IMR-90 (cell line): ENCODE measurements at regions not wholly inside any gene's neighbourhood (a gene's known extent, or its start where the extent isn't known, plus 50 kb on each side); places are given as distances from the start of the nearest gene placed in this dataset.

Source experiments
- ATAC-seq: fragments of 200-7000 bp; cut with Tn5 transposase; 2 replicates; pipeline ENCODE4 v1.9.1; 2020; ENCODE audit warnings: low read depth, mild to moderate bottlenecking, moderate library complexity
- BruUV-seq: library from RNA; stranded (reverse); fragments of 400-500 nt; replicated peaks from 2 replicates; lab custom pipeline; 2021; lab: Mats Ljungman, UMichigan
- CTCF ChIA-PET: fragments of 300-600 bp; formaldehyde crosslinking; extraction: SDS; loops from one replicate; lab custom pipeline; 2021; ENCODE audit warnings: antibody characterized with exemption; lab: Yijun Ruan, JAX
- POLR2A ChIA-PET: fragments of 300-600 bp; sonication (Branson Sonifier 250); formaldehyde crosslinking; loops from one replicate; lab custom pipeline; 2022; ENCODE audit warnings: antibody characterized with exemption; ENCODE audit not compliant: unreplicated experiment; lab: Charles Lee
- DNase-seq: peaks from one replicate; pipeline ENCODE4 v3.0.0; 2013
- H2AFZ ChIP-seq: replicated peaks from 2 replicates; pipeline ENCODE3; 2013; ENCODE audit warnings: low read length, mild to moderate bottlenecking; ENCODE audit not compliant: poor library complexity
- H2AK5ac ChIP-seq: 2 replicates; pipeline ENCODE4 v1.6.1; 2013; ENCODE audit warnings: low read depth, low read length, inconsistent platforms
- H2AK9ac ChIP-seq: replicated peaks from 2 replicates; pipeline ENCODE3; 2013; ENCODE audit warnings: mild to moderate bottlenecking, low read depth, low read length, moderate library complexity; ENCODE audit not compliant: poor library complexity
- H2BK120ac ChIP-seq: 2 replicates; pipeline ENCODE4 v1.6.1; 2013; ENCODE audit warnings: low read depth, low read length, inconsistent platforms
- H2BK15ac ChIP-seq: 3 replicates; pipeline ENCODE4 v1.6.1; 2013; ENCODE audit warnings: low read depth, low read length, inconsistent platforms
- H2BK20ac ChIP-seq: 2 replicates; pipeline ENCODE4 v1.6.1; 2013; ENCODE audit warnings: low read depth, mild to moderate bottlenecking, inconsistent platforms, low read length, moderate library complexity
- H2BK5ac ChIP-seq: 2 replicates; pipeline ENCODE4 v1.6.1; 2013; ENCODE audit warnings: mild to moderate bottlenecking, low read depth, low read length, inconsistent platforms; ENCODE audit not compliant: poor library complexity, severe bottlenecking
- H3K14ac ChIP-seq: replicated peaks from 2 replicates; pipeline ENCODE4 v1.6.1; 2013; ENCODE audit warnings: low read depth, low read length, inconsistent platforms
- H3K18ac ChIP-seq: 2 replicates; pipeline ENCODE4 v1.6.1; 2013; ENCODE audit warnings: low read depth, low read length, control low read depth
- H3K23ac ChIP-seq: 2 replicates; pipeline ENCODE4 v1.6.1; 2013; ENCODE audit warnings: low read depth, low read length, inconsistent platforms
- H3K27ac ChIP-seq: 2 replicates; pipeline ENCODE4 v1.5.1; 2013; ENCODE audit warnings: mild to moderate bottlenecking, control low read depth, low read length; ENCODE audit not compliant: insufficient read depth
- H3K27me3 ChIP-seq: 2 replicates; pipeline ENCODE4 v1.6.1; 2013; ENCODE audit warnings: low read length; ENCODE audit not compliant: control insufficient read depth, insufficient read depth
- H3K36me3 ChIP-seq: 2 replicates; pipeline ENCODE4 v1.6.1; 2013; ENCODE audit warnings: low read length, mixed read lengths; ENCODE audit not compliant: control insufficient read depth, insufficient read depth
- H3K4ac ChIP-seq: 2 replicates; pipeline ENCODE4 v1.6.1; 2013; ENCODE audit warnings: low read depth, low read length, inconsistent platforms
- H3K4me1 ChIP-seq: 2 replicates; pipeline ENCODE4 v1.6.1; 2013; ENCODE audit warnings: low read length, mixed read lengths; ENCODE audit not compliant: control insufficient read depth, insufficient read depth
- H3K4me2 ChIP-seq: 2 replicates; pipeline ENCODE4 v1.6.1; 2013; ENCODE audit warnings: low read depth, mild to moderate bottlenecking, control low read depth, low read length, moderate library complexity
- H3K4me3 ChIP-seq: 2 replicates; pipeline ENCODE4 v1.5.1; 2013; ENCODE audit warnings: low read depth, mild to moderate bottlenecking, control low read depth, low read length, moderate library complexity; ENCODE audit not compliant: insufficient read depth
- H3K56ac ChIP-seq: 2 replicates; pipeline ENCODE4 v1.6.1; 2013; ENCODE audit warnings: low read length, inconsistent platforms; ENCODE audit not compliant: insufficient read depth; ENCODE audit errors: extremely low read depth
- H3K79me1 ChIP-seq, 2 experiments: 2 replicates each; pipeline ENCODE4 v1.6.1; 2013; ENCODE audit warnings: low read length in 2 of 2, inconsistent platforms in 1 of 2, low read depth in 1 of 2
- H3K9ac ChIP-seq: 2 replicates; pipeline ENCODE4 v1.6.1; 2013; ENCODE audit warnings: low read depth, low read length, control low read depth
- H3K9me1 ChIP-seq: 2 replicates; pipeline ENCODE4 v1.6.1; 2013; ENCODE audit warnings: low read length, inconsistent platforms; ENCODE audit not compliant: insufficient read depth
- H3K9me3 ChIP-seq: 2 replicates; pipeline ENCODE4 v1.6.1; 2013; ENCODE audit warnings: low read length; ENCODE audit not compliant: control insufficient read depth, insufficient read depth
- H4K20me1 ChIP-seq: 2 replicates; pipeline ENCODE4 v1.6.1; 2013; ENCODE audit warnings: low read length, inconsistent platforms; ENCODE audit not compliant: insufficient read depth
- H4K5ac ChIP-seq: 2 replicates; pipeline ENCODE4 v1.6.1; 2013; ENCODE audit warnings: mild to moderate bottlenecking, low read depth, low read length, control low read depth
- H4K8ac ChIP-seq, 2 experiments: 2 replicates each; pipeline ENCODE4 v1.6.1; 2013; ENCODE audit warnings: low read depth in 2 of 2, low read length in 2 of 2, control low read depth in 1 of 2, inconsistent platforms in 1 of 2
- H4K91ac ChIP-seq: 2 replicates; pipeline ENCODE4 v1.6.1; 2013; ENCODE audit warnings: low read depth, low read length, inconsistent platforms; ENCODE audit not compliant: insufficient read depth
- CTCF ChIP-seq: conservative IDR thresholded peaks from 2 replicates; pipeline ENCODE4 v1.5.1; 2012; ENCODE audit warnings: mild to moderate bottlenecking, low read depth, low read length, improper control_type of control experiment
- FOS ChIP-seq: fragments of 150-350 bp; IDR thresholded peaks from 2 replicates; pipeline ENCODE4 v1.6.1; 2016; ENCODE audit warnings: low read depth, low read length
- MAFK ChIP-seq: IDR thresholded peaks from 2 replicates; pipeline ENCODE4 v1.6.1; 2012; ENCODE audit warnings: low read depth, low read length, improper control_type of control experiment
- MXI1 ChIP-seq: IDR thresholded peaks from 2 replicates; pipeline ENCODE4 v1.6.1; 2012; ENCODE audit warnings: low read depth, mild to moderate bottlenecking, low read length, moderate library complexity, borderline replicate concordance
- POLR2A ChIP-seq: IDR thresholded peaks from 2 replicates; pipeline ENCODE4 v1.6.1; 2012; ENCODE audit warnings: mild to moderate bottlenecking, low read depth, low read length
- RAD21 ChIP-seq: IDR thresholded peaks from 2 replicates; pipeline ENCODE4 v1.6.1; 2012; ENCODE audit warnings: low read length, improper control_type of control experiment
- RFX5 ChIP-seq: IDR thresholded peaks from 2 replicates; pipeline ENCODE4 v1.8.0; 2012; ENCODE audit warnings: low read depth, mild to moderate bottlenecking, low read length, moderate library complexity
- SMC3 ChIP-seq: fragments of 150-350 bp; IDR thresholded peaks from 2 replicates; pipeline ENCODE4 v1.6.1; 2016; ENCODE audit warnings: low read depth, mild to moderate bottlenecking, antibody characterized with exemption, low read length, moderate library complexity
- USF2 ChIP-seq: fragments of 150-350 bp; IDR thresholded peaks from 2 replicates; pipeline ENCODE4 v1.6.1; 2017; ENCODE audit warnings: mild to moderate bottlenecking, antibody characterized with exemption, low read length, low read depth
- WGBS, 2 experiments: methylation state at CpG; one replicate each; pipeline versions ENCODE4 v1.1.5 to v1.1.7; 2013; ENCODE audit warnings: missing lambda C conversion rate in 2 of 2; ENCODE audit not compliant: insufficient read length in 1 of 2; ENCODE audit errors: extremely low coverage in 2 of 2; 5-methylcytosine and 5-hydroxymethylcytosine counted together
- dilution Hi-C: fragments of 300-500 bp; cut with HindIII; formaldehyde crosslinking; loops from one replicate; pipeline ENCODE4 v1.14.3; 2018; ENCODE audit warnings: low sequenced_read_pairs; ENCODE audit not compliant: unreplicated experiment
- in situ Hi-C: fragments of 300-500 bp; cut with MboI; formaldehyde crosslinking; loops from 3 replicates; pipeline ENCODE4 v1.14.3; 2019; ENCODE audit warnings: low sequenced_read_pairs, inconsistent platforms, mixed read lengths
- intact Hi-C: fragments of 100-400 bp; cut with micrococcal nuclease; formaldehyde crosslinking; loops from 2 replicates; pipeline ENCODE4 v1.10.0; 2022

GRCh38 chr5:8721536-8721935 lies 824.3 kb downstream of the SEMA5A start:
- DNase-seq (no peak), ATAC-seq (no peak)
- dilution Hi-C loops: no loop called here
- Histone ChIP-seq H3K23ac (no peak overlapping the region), H3K79me1 (no peaks in the 10 kb centered on the region), H2AK9ac (no peak overlapping the region), H2BK20ac (no peak overlapping the region), H2BK15ac (no peak overlapping the region), H3K4ac (no peak overlapping the region), H3K27me3 (no peaks in the 10 kb centered on the region), H3K18ac (no peak overlapping the region), H3K9me3 (no peaks in the 10 kb centered on the region), H4K8ac (no peak overlapping the region), H3K14ac (no peak overlapping the region), H3K4me3 (no peak overlapping the region), H4K20me1 (no peaks in the 10 kb centered on the region), H3K27ac (no peak overlapping the region), H3K4me1 (no peaks in the 10 kb centered on the region), H3K9me1 (no peaks in the 10 kb centered on the region), H4K5ac (no peak overlapping the region), H3K56ac (no peak overlapping the region), H3K9ac (no peak overlapping the region), H2BK5ac (no peak overlapping the region), H2BK120ac (no peak overlapping the region), H3K4me2 (no peak overlapping the region), H2AK5ac (no peak overlapping the region), H3K36me3 (no peaks in the 10 kb centered on the region), H4K91ac (no peak overlapping the region), H2AFZ (no peak overlapping the region)
- in situ Hi-C loops: no loop called here
- TF ChIP-seq MXI1: no peak
- TF ChIP-seq RFX5: no peak
- TF ChIP-seq RAD21: no peak
- no peak for TF ChIP-seq MAFK
- no peak for TF ChIP-seq POLR2A
- TF ChIP-seq CTCF: no peak
- no peak for TF ChIP-seq FOS
- no peak for TF ChIP-seq USF2
- TF ChIP-seq SMC3: no peak
- ChIA-PET POLR2A (no interaction called here), CTCF (no interaction called here)
- intact Hi-C loops: no loop called here
- BruUV-seq: no TSS peak
- 100% methylated on average over 1 of the region's 1 CpG; no CpG with 5 or more reads in 1 of the 2 experiments for WGBS, 2 experiments
